ENCODE measurements at regions not wholly inside any gene's neighbourhood (a gene's known extent, or its start where the extent isn't known, plus 50 kb on each side); places are given as distances from the start of the nearest gene placed in this dataset.
"Not testable (repeated sequence)": the region's sequence is repeated elsewhere in the genome, so short reads cannot be mapped to it uniquely, and the experiment has no call there.

GRCh38 chr7:54390565-54390964 is 151.6 kb upstream of the VSTM2A start:
- no peak for DNase-seq (ENCODE audit: low spot score)

- no peak for DNase-seq (ENCODE audit: low spot score)
Observed at GRCh38 chr7:54392935-54393334, 149.2 kb upstream of the VSTM2A start.

- DNase-seq (ENCODE audit: low spot score) = no peak
Observed at GRCh38 chr7:54394834-54395233, 147.3 kb upstream of the VSTM2A start.

- DNase-seq (ENCODE audit: low spot score) = no peak
Observed at GRCh38 chr7:54397836-54398612, 144.2 kb upstream of the VSTM2A start.

- no peak for DNase-seq (ENCODE audit: low spot score)
Observed at GRCh38 chr7:54398863-54399262, 143.3 kb upstream of the VSTM2A start.

GRCh38 chr7:54409917-54410316 is 132.3 kb upstream of the VSTM2A start:
- DNase-seq (ENCODE audit: low spot score) = no peak

- DNase-seq (ENCODE audit: low spot score) = no peak
Observed at GRCh38 chr7:54416678-54417077, 125.5 kb upstream of the VSTM2A start.

- no peak for DNase-seq (ENCODE audit: low spot score)
Observed at GRCh38 chr7:54419209-54419608, 123.0 kb upstream of the VSTM2A start.

- no peak for DNase-seq (ENCODE audit: low spot score)
Observed at GRCh38 chr7:54426406-54426805, 115.8 kb upstream of the VSTM2A start.

GRCh38 chr7:54429111-54429510 is 113.1 kb upstream of the VSTM2A start:
- DNase-seq (ENCODE audit: low spot score) = no peak

GRCh38 chr7:54439391-54439790 is 102.8 kb upstream of the VSTM2A start:
- DNase-seq (ENCODE audit: low spot score) = no peak

- not testable (repeated sequence) for DNase-seq (ENCODE audit: low spot score)
Observed at GRCh38 chr7:54444046-54444686, 98.0 kb upstream of the VSTM2A start.

- DNase-seq (ENCODE audit: low spot score) = not testable (repeated sequence)
Observed at GRCh38 chr7:54453168-54453567, 89.0 kb upstream of the VSTM2A start.

- not testable (repeated sequence) for DNase-seq (ENCODE audit: low spot score)
Observed at GRCh38 chr7:54454700-54455099, 87.5 kb upstream of the VSTM2A start.

- no peak for DNase-seq (ENCODE audit: low spot score)
Observed at GRCh38 chr7:54465095-54465494, 77.1 kb upstream of the VSTM2A start.

- no peak for DNase-seq (ENCODE audit: low spot score)
Observed at GRCh38 chr7:54469740-54470139, 72.4 kb upstream of the VSTM2A start.

- no peak for DNase-seq (ENCODE audit: low spot score)
Observed at GRCh38 chr7:54476609-54477008, 65.6 kb upstream of the VSTM2A start.

GRCh38 chr7:54477083-54477482 is 65.1 kb upstream of the VSTM2A start:
- no peak for DNase-seq (ENCODE audit: low spot score)

GRCh38 chr7:54483523-54483922 is 58.7 kb upstream of the VSTM2A start:
- no peak for DNase-seq (ENCODE audit: low spot score)

GRCh38 chr7:54485044-54485443 is 57.1 kb upstream of the VSTM2A start:
- DNase-seq (ENCODE audit: low spot score) = no peak

Data from kidney capillary endothelial cell (primary cell).